Activated CD8-positive, alpha-beta T cell treated with anti-CD3 and anti-CD28 coated beads for 36 hours (primary cell): ENCODE measurements at regions not wholly inside any gene's neighbourhood (a gene's known extent, or its start where the extent isn't known, plus 50 kb on each side); places are given as distances from the start of the nearest gene placed in this dataset.

Experiments used
- ATAC-seq: fragments of 200-7000 bp; cut with Tn5 transposase; one replicate; pipeline ENCODE4 v1.10.0; 2021; ENCODE audit warnings: mild to moderate bottlenecking, moderate library complexity
- CTCF ChIA-PET: fragments of 350-600 bp; sonication (Branson Sonifier 250); formaldehyde crosslinking; loops from one replicate; lab custom pipeline; 2021; ENCODE audit warnings: antibody characterized with exemption; lab: Charles Lee
- POLR2A ChIA-PET: fragments of 350-600 bp; sonication (Branson Sonifier 250); formaldehyde crosslinking; loops from one replicate; lab custom pipeline; 2021; ENCODE audit warnings: antibody characterized with exemption; lab: Charles Lee
- DNase-seq: peaks from one replicate; pipeline ENCODE4 v3.0.0-alpha.2; 2020
- H3K27ac Mint-ChIP-seq: one replicate; pipeline ENCODE4 v1.8.0; 2021; ENCODE audit warnings: mild to moderate bottlenecking, mixed read lengths
- H3K27me3 Mint-ChIP-seq: one replicate; pipeline ENCODE4 v1.8.0; 2021; ENCODE audit warnings: mixed read lengths
- H3K36me3 Mint-ChIP-seq: one replicate; pipeline ENCODE4 v1.8.0; 2021; ENCODE audit warnings: low read depth, mixed read lengths
- H3K4me1 Mint-ChIP-seq: one replicate; pipeline ENCODE4 v1.8.0; 2021; ENCODE audit warnings: low read depth, mixed read lengths
- H3K4me3 Mint-ChIP-seq: one replicate; pipeline ENCODE4 v1.8.0; 2021; ENCODE audit warnings: mild to moderate bottlenecking, moderate library complexity, mixed read lengths
- H3K9me3 Mint-ChIP-seq: one replicate; pipeline ENCODE4 v1.8.0; 2021; ENCODE audit warnings: mixed read lengths
- CTCF ChIP-seq: fragments of 200-600 bp; IDR thresholded peaks from one replicate; pipeline ENCODE4 v1.8.0; 2022; ENCODE audit warnings: antibody characterized with exemption, mild to moderate bottlenecking
- intact Hi-C: fragments of 100-400 bp; cut with micrococcal nuclease; formaldehyde crosslinking; loops from one replicate; pipeline ENCODE4 v1.10.0; 2022

- no peak overlapping the region for H3K27ac Mint-ChIP-seq
- ChIA-PET POLR2A (no interaction called here), CTCF (no interaction called here)
- no peaks in the 10 kb centered on the region for H3K27me3 Mint-ChIP-seq
- intact Hi-C loops, result no loop called here
- no peak overlapping the region for H3K4me3 Mint-ChIP-seq
- ATAC-seq (no peak), DNase-seq (no peak)
- no peaks in the 10 kb centered on the region for H3K36me3 Mint-ChIP-seq
- no peaks in the 10 kb centered on the region for H3K4me1 Mint-ChIP-seq
- TF ChIP-seq CTCF, result no peak
- H3K9me3 Mint-ChIP-seq, result no peaks in the 10 kb centered on the region
These were observed 195.3 kb upstream of the NR4A3 start for GRCh38 chr9:99626426-99626825.

GRCh38 chr9:99628285-99628684 lies 193.4 kb upstream of the NR4A3 start:
- Mint-ChIP-seq H3K4me3 (no peak overlapping the region), H3K36me3 (no peaks in the 10 kb centered on the region), H3K27ac (no peak overlapping the region), H3K9me3 (no peaks in the 10 kb centered on the region), H3K4me1 (no peaks in the 10 kb centered on the region), H3K27me3 (no peaks in the 10 kb centered on the region)
- TF ChIP-seq CTCF, result no peak
- POLR2A ChIA-PET, result no interaction called here
- DNase-seq, result no peak
- ATAC-seq, result no peak
- CTCF ChIA-PET, result no interaction called here
- intact Hi-C loops, result no loop called here

GRCh38 chr9:99628849-99629620 lies 192.7 kb upstream of the NR4A3 start:
- intact Hi-C loops, result no loop called here

GRCh38 chr9:99632349-99633038 lies 189.2 kb upstream of the NR4A3 start:
- ChIA-PET POLR2A (no interaction called here), CTCF (no interaction called here)
- no peak for TF ChIP-seq CTCF
- H3K27ac Mint-ChIP-seq, result no peak overlapping the region
- intact Hi-C loops, result no loop called here
- no peak overlapping the region for H3K4me3 Mint-ChIP-seq
- H3K27me3 Mint-ChIP-seq, result no peaks in the 10 kb centered on the region
- no peaks in the 10 kb centered on the region for H3K36me3 Mint-ChIP-seq
- H3K4me1 Mint-ChIP-seq, result no peaks in the 10 kb centered on the region
- DNase-seq, result no peak
- no peaks in the 10 kb centered on the region for H3K9me3 Mint-ChIP-seq
- no peak for ATAC-seq

More at GRCh38 chr9:99628849-99629620, 192.7 kb upstream of the NR4A3 start:
- H3K36me3 Mint-ChIP-seq, result no peaks in the 10 kb centered on the region
- H3K27me3 Mint-ChIP-seq, result no peaks in the 10 kb centered on the region
- DNase-seq (no peak), ATAC-seq (no peak)
- H3K4me1 Mint-ChIP-seq, result no peaks in the 10 kb centered on the region
- ChIA-PET POLR2A (no interaction called here), CTCF (no interaction called here)
- no peak for TF ChIP-seq CTCF
- H3K4me3 Mint-ChIP-seq, result no peak overlapping the region
- no peaks in the 10 kb centered on the region for H3K9me3 Mint-ChIP-seq
- H3K27ac Mint-ChIP-seq, result no peak overlapping the region

GRCh38 chr9:99633265-99633664 lies 188.4 kb upstream of the NR4A3 start:
- ChIA-PET CTCF (no interaction called here), POLR2A (interaction anchor here (0.7 kb wide), 1 partner anchor 10 kb away, joined by 3 read pairs; no protein-coding TSS in a partner anchor)
- TF ChIP-seq CTCF, result no peak
- ATAC-seq (no peak), DNase-seq (no peak)
- Mint-ChIP-seq H3K4me3 (no peak overlapping the region), H3K9me3 (no peaks in the 10 kb centered on the region), H3K4me1 (no peaks in the 10 kb centered on the region), H3K27me3 (no peaks in the 10 kb centered on the region), H3K36me3 (no peaks in the 10 kb centered on the region), H3K27ac (no peak overlapping the region)
- intact Hi-C loops, result no loop called here
